HepG2 (cell line): ENCODE measurements at regions not wholly inside any gene's neighbourhood (a gene's known extent, or its start where the extent isn't known, plus 50 kb on each side); places are given as distances from the start of the nearest gene placed in this dataset.

Experiments
- ATAC-seq: fragments of 200-7000 bp; cut with Tn5 transposase; 3 replicates; pipeline ENCODE4 v1.9.1; 2020; ENCODE audit warnings: mild to moderate bottlenecking, moderate library complexity
- BruUV-seq: library from RNA; stranded (reverse); fragments of 400-500 nt; replicated peaks from 2 replicates; lab custom pipeline; 2021; lab: Mats Ljungman, UMichigan
- CTCF ChIA-PET: fragments of 300-600 bp; formaldehyde crosslinking; extraction: SDS; loops from one replicate; lab custom pipeline; 2021; ENCODE audit warnings: low total read pairs, inconsistent platforms, low intra/inter-chr PET ratio; lab: Yijun Ruan, JAX
- POLR2A ChIA-PET: fragments of 350-600 bp; sonication (Branson Sonifier 250); formaldehyde crosslinking; loops from one replicate; lab custom pipeline; 2020; ENCODE audit warnings: antibody characterized with exemption, inconsistent platforms; lab: Yijun Ruan, JAX
- DNase-seq: peaks from one replicate; pipeline ENCODE4 v3.0.0-alpha.2; 2015; ENCODE audit warnings: low spot score
- FAIRE-seq: peaks from 3 replicates; lab custom pipeline; 2011; peaks lifted over from hg19 to GRCh38; lab: Jason Lieb, UNC
- H2AFZ ChIP-seq: one replicate; pipeline ENCODE4 v1.6.1; 2011; ENCODE audit warnings: low read length, inconsistent platforms
- H3K27ac ChIP-seq: fragments of 300-600 bp; 3 replicates; pipeline ENCODE4 v1.8.0; 2011; ENCODE audit warnings: mixed run types, mild to moderate bottlenecking, mixed read lengths, low read length, inconsistent platforms; ENCODE audit not compliant: insufficient read depth; ENCODE audit errors: extremely low read length
- H3K27me3 ChIP-seq, 2 experiments: fragments of 200-600 bp in 1 of 2; 2 replicates in 1 of 2; 3 replicates in 1 of 2; pipeline versions ENCODE4 v1.6.0 to v1.8.0; 2011; ENCODE audit warnings: low read length in 2 of 2, mild to moderate bottlenecking in 2 of 2, moderate library complexity in 2 of 2, inconsistent platforms in 1 of 2; ENCODE audit not compliant: insufficient read depth in 2 of 2, control insufficient read depth in 1 of 2
- H3K36me3 ChIP-seq, 2 experiments: fragments of 200-600 bp in 1 of 2; replicated peaks in 1 of 2; 2 replicates in 1 of 2; 3 replicates in 1 of 2; pipeline versions ENCODE4 v1.5.1 to v1.8.0; 2011; ENCODE audit warnings: low read length in 2 of 2, inconsistent platforms in 1 of 2; ENCODE audit not compliant: insufficient read depth in 2 of 2, control insufficient read depth in 1 of 2
- H3K4me1 ChIP-seq: 2 replicates; pipeline ENCODE4 v1.5.1; 2012; ENCODE audit warnings: low read length, inconsistent platforms; ENCODE audit not compliant: insufficient read depth
- H3K4me2 ChIP-seq: 2 replicates; pipeline ENCODE4 v1.6.0; 2011; ENCODE audit warnings: low read depth, low read length, inconsistent platforms
- H3K4me3 ChIP-seq, 3 experiments: fragments of 200-600 bp in 1 of 3; sonication (generic), shearing (Covaris generic) in 1 of 3; replicated peaks in 1 of 3; 2 replicates each; pipeline ENCODE4 v1.5.1; 2011 to 2016; ENCODE audit warnings: low read length in 3 of 3, inconsistent platforms in 2 of 3, low read depth in 2 of 3, mild to moderate bottlenecking in 2 of 3, control low read depth in 1 of 3, mixed read lengths in 1 of 3; ENCODE audit not compliant: insufficient read depth in 1 of 3
- H3K79me2 ChIP-seq: one replicate; pipeline ENCODE4 v1.6.1; 2011; ENCODE audit warnings: low read length, inconsistent platforms; ENCODE audit not compliant: insufficient read depth
- H3K9ac ChIP-seq: 2 replicates; pipeline ENCODE4 v1.6.0; 2011; ENCODE audit warnings: mild to moderate bottlenecking, low read depth, low read length, inconsistent platforms; ENCODE audit not compliant: insufficient read depth
- H3K9me3 ChIP-seq: 2 replicates; pipeline ENCODE4 v1.5.1; 2012; ENCODE audit warnings: mild to moderate bottlenecking, low read length
- H4K20me1 ChIP-seq: 2 replicates; pipeline ENCODE4 v1.6.0; 2011; ENCODE audit warnings: inconsistent platforms, mild to moderate bottlenecking, low read length, moderate library complexity; ENCODE audit not compliant: insufficient read depth
- ELF3 ChIP-seq: IDR thresholded peaks from 2 replicates; pipeline ENCODE4 v1.6.1; 2016; ENCODE audit warnings: missing genetic modification reagents, missing compliant biosample characterization
- FOXP1 ChIP-seq, 2 experiments: fragments of 450-650 bp in 1 of 2; IDR thresholded peaks; 2 replicates each; pipeline ENCODE4 v1.6.1; 2017 to 2018; ENCODE audit warnings: antibody characterized with exemption in 1 of 2
- HNF4A ChIP-seq: sonication (generic); formaldehyde crosslinking; IDR thresholded peaks from 2 replicates; pipeline ENCODE4 v1.4.0; 2020; ENCODE audit warnings: missing genetic modification reagents
- HOXA3 ChIP-seq: sonication (generic); formaldehyde crosslinking; IDR thresholded peaks from 2 replicates; pipeline ENCODE4 v1.5.0; 2020; ENCODE audit warnings: missing genetic modification reagents
- RFX5 ChIP-seq: IDR thresholded peaks from 2 replicates; pipeline ENCODE4 v1.6.1; 2011; ENCODE audit warnings: low read depth, low read length, improper control_type of control experiment
- TBP ChIP-seq: sonication (generic); formaldehyde crosslinking; IDR thresholded peaks from 2 replicates; pipeline ENCODE4 v1.5.0; 2020; ENCODE audit warnings: missing genetic modification reagents
- TOE1 ChIP-seq: sonication (generic); formaldehyde crosslinking; IDR thresholded peaks from 2 replicates; pipeline ENCODE4 v1.4.0; 2020; ENCODE audit warnings: mild to moderate bottlenecking, missing genetic modification reagents
- ZBTB3 ChIP-seq: sonication (generic); formaldehyde crosslinking; IDR thresholded peaks from 2 replicates; pipeline ENCODE4 v1.4.0; 2020; ENCODE audit warnings: low read depth, mild to moderate bottlenecking, moderate library complexity, missing genetic modification reagents, borderline replicate concordance
- ZBTB33 ChIP-seq: sonication (generic); formaldehyde crosslinking; IDR thresholded peaks from 2 replicates; pipeline ENCODE4 v1.4.0; 2020; ENCODE audit warnings: missing genetic modification reagents
- ZFP1 ChIP-seq: IDR thresholded peaks from 2 replicates; pipeline ENCODE4 v1.6.1; 2016
- ZNF674 ChIP-seq: sonication (generic); formaldehyde crosslinking; IDR thresholded peaks from 2 replicates; pipeline ENCODE4 v1.5.0; 2020; ENCODE audit warnings: low read depth, mild to moderate bottlenecking, missing genetic modification reagents
- whole genome bisulfite sequencing: methylation state at CpG from one replicate; pipeline ENCODE4 v1.1.6; 2017; ENCODE audit warnings: low lambda C conversion rate; 5-methylcytosine and 5-hydroxymethylcytosine counted together
- in situ Hi-C: cut with HindIII; loops from 2 replicates; pipeline ENCODE4 v1.10.0; 2017; ENCODE audit warnings: low pct_unique_long_range_greater_than_20kb; ENCODE audit not compliant: extremely low pct_ligation_motif_present
- intact Hi-C: fragments of 100-400 bp; cut with micrococcal nuclease; formaldehyde crosslinking; loops from one replicate; pipeline ENCODE4 v1.10.0; 2022; ENCODE audit not compliant: unreplicated experiment
- TF ChIP-seq, protein P1 (sequence below): sonication (generic); formaldehyde crosslinking; IDR thresholded peaks from 2 replicates; pipeline ENCODE4 v1.5.0; 2020; ENCODE audit warnings: mild to moderate bottlenecking, missing genetic modification reagents

DNA sequence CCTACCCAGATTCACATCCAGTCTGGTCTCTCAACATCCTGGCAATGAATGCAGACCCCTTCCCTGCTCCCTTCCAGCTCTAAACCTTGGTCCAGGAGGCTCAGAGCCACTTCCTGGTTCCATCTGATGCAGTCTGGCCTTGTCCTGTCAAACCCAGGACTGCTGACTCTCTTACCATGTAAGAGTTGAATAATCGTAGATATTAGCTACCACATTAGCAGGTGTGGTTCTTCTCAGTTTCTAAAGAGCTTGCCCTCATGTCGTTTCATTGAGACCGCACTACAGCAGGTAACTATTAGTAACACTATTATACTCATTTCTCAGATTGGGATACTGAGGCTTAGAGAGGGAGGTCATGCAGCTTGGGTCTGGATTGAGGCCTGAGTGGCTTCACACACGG lies 133.3 kb downstream of the BOD1 start:
- no peaks in the 10 kb centered on the region for H3K9me3 ChIP-seq
- 19% methylated on average over 4 of the region's 4 CpGs for WGBS
- ChIA-PET CTCF (no interaction called here), POLR2A (no interaction called here)
- in situ Hi-C loops, result no loop called here
- no peaks in the 10 kb centered on the region for H3K4me1 ChIP-seq
- H3K36me3 ChIP-seq, result no peaks in the 10 kb centered on the region
- no peak overlapping the region for H2AFZ ChIP-seq
- DNase-seq, result no peak
- no peaks in the 10 kb centered on the region for H4K20me1 ChIP-seq
- H3K27ac ChIP-seq, result no peak overlapping the region
- H3K27me3 ChIP-seq, result peaks cover 0 to 22% of the 10 kb centered on the region in 2 experiments
- no peak overlapping the region for H3K4me2 ChIP-seq
- H3K9ac ChIP-seq, result no peak overlapping the region
- no peak for ATAC-seq
- TF ChIP-seq TOE1 (CRISPR knock-in tag) (no peak), ZFP1 (no peak), HNF4A (CRISPR knock-in tag) (no peak), FOXP1 (IDR thresholded peaks at IDR 0.05) (no peak), FOXP1 (CRISPR knock-in tag; IDR thresholded peaks at IDR 0.05) (no peak), RFX5 (no peak), ELF3 (no peak), ZBTB3 (CRISPR knock-in tag) (no peak), TBP (CRISPR knock-in tag) (no peak), HOXA3 (CRISPR knock-in tag) (no peak), ZNF674 (CRISPR knock-in tag) (no peak), ZBTB33 (CRISPR knock-in tag) (no peak)
- TF ChIP-seq, protein P1, sequence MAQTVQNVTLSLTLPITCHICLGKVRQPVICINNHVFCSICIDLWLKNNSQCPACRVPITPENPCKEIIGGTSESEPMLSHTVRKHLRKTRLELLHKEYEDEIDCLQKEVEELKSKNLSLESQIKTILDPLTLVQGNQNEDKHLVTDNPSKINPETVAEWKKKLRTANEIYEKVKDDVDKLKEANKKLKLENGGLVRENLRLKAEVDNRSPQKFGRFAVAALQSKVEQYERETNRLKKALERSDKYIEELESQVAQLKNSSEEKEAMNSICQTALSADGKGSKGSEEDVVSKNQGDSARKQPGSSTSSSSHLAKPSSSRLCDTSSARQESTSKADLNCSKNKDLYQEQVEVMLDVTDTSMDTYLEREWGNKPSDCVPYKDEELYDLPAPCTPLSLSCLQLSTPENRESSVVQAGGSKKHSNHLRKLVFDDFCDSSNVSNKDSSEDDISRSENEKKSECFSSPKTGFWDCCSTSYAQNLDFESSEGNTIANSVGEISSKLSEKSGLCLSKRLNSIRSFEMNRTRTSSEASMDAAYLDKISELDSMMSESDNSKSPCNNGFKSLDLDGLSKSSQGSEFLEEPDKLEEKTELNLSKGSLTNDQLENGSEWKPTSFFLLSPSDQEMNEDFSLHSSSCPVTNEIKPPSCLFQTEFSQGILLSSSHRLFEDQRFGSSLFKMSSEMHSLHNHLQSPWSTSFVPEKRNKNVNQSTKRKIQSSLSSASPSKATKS (CRISPR knock-in tag), result no peak
- no peak overlapping the region for H3K4me3 ChIP-seq
- no peaks in the 10 kb centered on the region for H3K79me2 ChIP-seq
- FAIRE-seq, result no peak
- intact Hi-C loops, result no loop called here
- BruUV-seq, result no TSS peak
